Hematopoietic multipotent progenitor cell treated with erythropoietin and hydrocortisone succinate and interleukin-3 and kit ligand, for 4 days (in vitro differentiated cells): ENCODE measurements at regions not wholly inside any gene's neighbourhood (a gene's known extent, or its start where the extent isn't known, plus 50 kb on each side); places are given as distances from the start of the nearest gene placed in this dataset.
A peak's percentile ranks its signal among the peaks of the same experiment; 100 is the strongest.
"Not testable (repeated sequence)": the region's sequence is repeated elsewhere in the genome, so short reads cannot be mapped to it uniquely, and the experiment has no call there.

Source experiments
- DNase-seq: peaks from one replicate; pipeline ENCODE4 v3.0.0-alpha.2; 2015

DNA sequence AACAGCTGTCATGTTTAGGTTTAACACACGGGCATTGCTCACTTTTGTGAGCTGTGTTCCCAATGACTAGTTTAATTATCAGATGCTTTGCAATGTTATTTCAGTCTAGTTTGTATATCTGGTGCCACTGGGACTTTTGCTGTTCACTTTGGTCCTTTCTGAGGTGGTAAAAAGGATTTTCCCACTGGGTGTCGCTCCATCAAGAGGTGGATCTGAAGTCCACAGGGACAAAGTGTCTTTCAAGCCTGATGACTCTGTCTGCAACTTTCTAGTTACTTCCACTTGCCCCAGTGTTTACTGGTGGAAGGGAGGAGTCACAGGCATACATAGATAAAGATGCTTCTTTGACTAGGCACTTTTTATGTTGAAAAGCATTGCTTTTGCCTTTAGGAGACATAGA is 242.2 kb downstream of the HGF start:
- peak; percentile 2 for DNase-seq

- DNase-seq, result no peak
These were observed 242.9 kb downstream of the HGF start for GRCh38 chr7:81526971-81527370.

DNA sequence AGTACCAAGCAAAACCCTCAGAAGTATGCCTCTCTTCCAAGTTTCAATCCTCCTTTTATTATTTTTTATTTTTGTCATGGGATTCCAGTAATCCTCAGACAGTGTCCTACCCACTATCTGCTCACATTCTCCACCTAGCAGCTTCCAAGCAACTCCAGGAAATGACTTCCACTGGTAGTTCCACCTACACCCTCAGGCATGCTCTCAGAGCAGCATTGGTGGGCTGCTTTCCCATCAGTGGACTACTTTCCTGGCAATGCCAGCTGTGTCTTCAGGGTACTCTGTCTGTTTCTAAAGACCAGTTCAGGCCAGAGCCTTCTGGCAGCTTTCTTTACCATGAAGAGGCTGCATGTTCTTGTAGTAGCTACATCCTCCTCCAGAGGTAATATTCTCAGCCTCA is 244.0 kb downstream of the HGF start:
- DNase-seq, result no peak

GRCh38 chr7:81519886-81520285 is 250.0 kb downstream of the HGF start:
- DNase-seq, result no peak

- DNase-seq, result no peak
These were observed 252.9 kb downstream of the HGF start for GRCh38 chr7:81516898-81517297.

DNA sequence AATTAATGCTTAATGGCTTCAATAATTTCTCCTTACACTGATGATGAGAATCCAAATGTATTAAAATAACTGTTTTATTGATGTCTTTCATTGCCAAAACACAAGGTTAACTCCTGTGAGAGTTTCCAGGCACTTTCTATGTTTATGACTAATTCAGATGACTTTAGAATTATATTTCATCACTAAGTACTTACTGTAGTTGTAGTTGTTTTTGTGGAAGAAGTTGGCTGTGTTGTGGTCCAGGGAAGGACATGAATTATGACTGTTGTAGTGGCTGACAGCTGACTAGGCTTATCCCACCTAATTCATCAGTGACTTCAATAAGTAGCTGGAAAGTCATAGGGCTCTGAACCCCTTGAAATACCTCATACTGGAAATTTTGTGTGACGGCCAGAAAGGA is 254.8 kb downstream of the HGF start:
- DNase-seq, result no peak

DNA sequence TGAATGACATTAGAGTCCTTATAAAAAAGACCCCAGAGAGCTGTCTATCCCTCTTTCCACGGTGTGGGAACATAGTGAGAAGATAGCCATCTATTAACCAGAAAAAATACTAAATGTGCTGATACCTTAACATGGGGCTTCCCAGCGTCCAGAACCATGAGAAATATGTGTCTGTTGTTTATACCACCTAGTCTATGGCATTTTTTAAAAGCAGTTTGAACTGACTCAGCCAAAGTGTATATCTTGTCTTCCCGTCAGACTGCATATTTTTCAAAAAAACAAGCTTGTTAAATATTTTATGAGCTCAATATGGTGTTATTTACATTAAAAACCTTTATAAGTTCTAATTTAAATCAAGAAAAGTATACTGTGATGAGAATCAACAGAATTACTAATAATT is 255.3 kb downstream of the HGF start:
- DNase-seq, result no peak

DNA sequence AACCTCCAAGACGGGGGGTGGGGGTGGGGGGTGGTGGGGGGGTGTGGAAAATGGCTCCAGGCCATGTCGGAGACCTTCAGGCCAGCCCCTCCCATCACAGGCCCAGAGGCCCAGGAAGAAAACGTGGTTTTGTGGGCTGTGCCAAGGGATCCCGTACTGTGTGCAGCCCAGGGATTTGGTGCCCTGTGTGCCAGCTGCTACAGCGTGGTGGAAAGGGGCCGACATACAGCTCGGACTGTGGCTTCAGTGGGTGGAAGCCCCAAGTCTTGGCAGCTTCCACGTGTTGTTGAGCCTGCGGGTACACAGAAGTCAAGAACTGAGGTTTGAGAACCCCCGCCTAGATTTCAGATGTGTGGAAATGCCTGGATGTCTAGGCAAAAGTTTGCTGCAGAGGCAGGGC is 259.7 kb downstream of the HGF start:
- DNase-seq, result no peak

DNA sequence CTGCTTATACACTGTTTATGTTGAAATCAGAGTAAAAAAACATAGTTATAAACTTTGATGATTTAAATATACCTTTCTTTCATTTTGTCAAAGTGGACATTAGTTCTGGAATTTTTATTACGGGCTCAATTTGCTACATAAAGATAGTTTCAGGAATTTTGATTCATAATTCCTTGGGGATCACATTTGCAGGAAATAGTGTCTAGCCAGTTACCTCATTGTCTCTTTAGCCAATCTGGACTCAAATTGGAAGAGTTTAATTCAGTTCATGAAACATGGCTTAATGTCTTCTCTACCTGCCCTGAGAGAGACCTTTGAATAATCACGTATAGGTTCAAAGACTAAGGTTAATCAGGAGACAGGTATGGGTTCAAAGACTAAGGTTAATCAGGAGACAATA is 262.6 kb downstream of the HGF start:
- no peak for DNase-seq

GRCh38 chr7:81506609-81507008 is 263.2 kb downstream of the HGF start:
- DNase-seq, result no peak

- DNase-seq, result no peak
These were observed 266.1 kb downstream of the HGF start for GRCh38 chr7:81503771-81504170.

- DNase-seq, result no peak
These were observed 266.5 kb downstream of the HGF start for GRCh38 chr7:81503336-81503735.

DNA sequence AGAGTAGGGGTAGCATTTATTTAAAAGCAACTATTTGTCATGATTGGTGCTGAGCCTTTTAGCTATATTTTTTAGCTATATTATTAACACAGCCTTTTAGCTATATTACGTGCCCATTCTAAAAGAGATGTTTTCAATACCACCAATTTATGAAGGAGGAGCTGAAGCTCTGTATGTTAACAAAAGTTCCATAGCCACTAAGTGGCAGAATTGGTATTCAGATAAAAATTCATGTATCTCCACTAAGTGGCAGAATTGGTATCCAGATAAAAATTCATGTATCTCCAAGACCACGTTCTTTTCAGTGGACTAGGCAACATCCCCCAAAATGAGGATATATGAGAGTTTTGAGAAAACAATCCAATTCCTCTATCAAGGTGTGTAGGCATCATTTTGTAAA is 268.6 kb downstream of the HGF start:
- peak; percentile 40 for DNase-seq

GRCh38 chr7:81500631-81501030 is 269.2 kb downstream of the HGF start:
- DNase-seq, result no peak

- DNase-seq, result peak; percentile 86
These were observed 270.4 kb downstream of the HGF start for GRCh38 chr7:81499262-81500116.

GRCh38 chr7:81498176-81498575 is 271.7 kb downstream of the HGF start:
- DNase-seq, result no peak

GRCh38 chr7:81492910-81493309 is 276.9 kb downstream of the HGF start:
- no peak for DNase-seq

GRCh38 chr7:81492240-81492639 is 277.6 kb downstream of the HGF start:
- DNase-seq, result no peak

GRCh38 chr7:81491573-81491972 is 278.3 kb downstream of the HGF start:
- no peak for DNase-seq

- no peak for DNase-seq
These were observed 281.6 kb downstream of the HGF start for GRCh38 chr7:81488210-81488609.

GRCh38 chr7:81487516-81487915 is 282.3 kb downstream of the HGF start:
- DNase-seq, result peak; percentile 14

- DNase-seq, result peak; percentile 80
These were observed 285.6 kb downstream of the HGF start for GRCh38 chr7:81484261-81484660.

- peak; percentile 66 for DNase-seq
These were observed 287.2 kb downstream of the HGF start for GRCh38 chr7:81482600-81483186.

DNA sequence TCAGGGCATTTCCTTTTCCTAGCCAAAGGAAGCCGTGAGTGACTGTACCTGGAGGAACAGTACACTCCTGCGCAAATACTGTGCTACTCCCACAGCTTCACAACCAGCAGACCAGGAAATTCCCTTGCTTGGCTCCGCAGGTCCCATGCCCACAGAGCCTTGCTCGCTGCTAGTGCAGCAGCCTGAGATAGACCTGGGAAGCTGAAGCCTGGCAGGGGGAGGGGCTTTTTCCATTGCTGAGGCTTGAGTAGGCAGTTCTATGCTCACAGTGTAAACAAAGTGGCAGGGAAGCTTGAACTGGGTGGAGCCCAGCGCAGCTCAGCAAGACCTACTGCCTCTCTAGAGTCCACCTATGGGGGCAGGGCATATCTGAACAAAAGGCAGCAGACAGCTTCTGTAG is 291.2 kb downstream of the HGF start:
- no peak for DNase-seq

DNA sequence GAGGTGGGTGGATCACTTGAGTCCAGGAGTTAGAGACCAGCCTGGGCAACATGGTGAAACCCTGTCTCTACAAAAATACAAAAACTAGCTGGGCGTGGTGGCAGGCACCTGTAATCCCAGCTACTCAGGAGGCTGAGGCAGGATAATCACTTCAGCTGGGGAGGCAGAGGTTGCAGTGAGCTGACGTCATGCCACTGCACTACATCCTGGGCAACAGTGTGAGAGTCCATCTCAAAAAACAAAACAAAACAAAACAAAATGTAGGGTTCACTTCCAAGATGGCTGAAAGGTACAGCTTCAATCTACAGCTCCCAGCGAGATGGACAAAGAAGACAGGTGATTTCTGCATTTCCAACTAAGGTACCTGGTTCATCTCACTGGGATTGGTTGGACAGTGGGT is 291.6 kb downstream of the HGF start:
- DNase-seq, result not testable (repeated sequence)
